ENCODE measurements at regions not wholly inside any gene's neighbourhood (a gene's known extent, or its start where the extent isn't known, plus 50 kb on each side); places are given as distances from the start of the nearest gene placed in this dataset.

- no peak for DNase-seq
- ATAC-seq = no peak
- intact Hi-C loops (cut with DNase I, micrococcal nuclease) = no loop called here
Observed at GRCh38 chr2:41907141-41907540, 140.7 kb upstream of the PKDCC start.

GRCh38 chr2:41907771-41908207 is 140.0 kb upstream of the PKDCC start:
- intact Hi-C loops (cut with DNase I, micrococcal nuclease) = no loop called here
- peak; percentile 86 for ATAC-seq
- no peak for DNase-seq

- intact Hi-C loops (cut with DNase I, micrococcal nuclease) = no loop called here
- no peak for DNase-seq
- ATAC-seq = no peak
Observed at GRCh38 chr2:41908349-41908748, 139.5 kb upstream of the PKDCC start.

- no peak for DNase-seq
- no peak for ATAC-seq
- intact Hi-C loops (cut with DNase I, micrococcal nuclease) = no loop called here
Observed at GRCh38 chr2:41909584-41909983, 138.2 kb upstream of the PKDCC start.

- intact Hi-C loops (cut with DNase I, micrococcal nuclease) = no loop called here
- ATAC-seq (no peak), DNase-seq (no peak)
Observed at GRCh38 chr2:41910126-41910525, 137.7 kb upstream of the PKDCC start.

GRCh38 chr2:41911033-41911432 is 136.8 kb upstream of the PKDCC start:
- no peak for DNase-seq
- intact Hi-C loops (cut with DNase I, micrococcal nuclease) = no loop called here
- ATAC-seq = peak; percentile 88

- DNase-seq (no peak), ATAC-seq (no peak)
- intact Hi-C loops (cut with DNase I, micrococcal nuclease) = no loop called here
Observed at GRCh38 chr2:41912337-41912736, 135.5 kb upstream of the PKDCC start.

- intact Hi-C loops (cut with DNase I, micrococcal nuclease) = no loop called here
- DNase-seq = no peak
- no peak for ATAC-seq
Observed at GRCh38 chr2:41912776-41913175, 135.0 kb upstream of the PKDCC start.

- ATAC-seq (no peak), DNase-seq (no peak)
- intact Hi-C loops (cut with DNase I, micrococcal nuclease) = no loop called here
Observed at GRCh38 chr2:41913311-41913710, 134.5 kb upstream of the PKDCC start.

GRCh38 chr2:41913921-41914609 is 133.8 kb upstream of the PKDCC start:
- intact Hi-C loops (cut with DNase I, micrococcal nuclease) = no loop called here
- ATAC-seq = no peak
- DNase-seq = no peak

GRCh38 chr2:41914936-41915335 is 132.9 kb upstream of the PKDCC start:
- intact Hi-C loops (cut with DNase I, micrococcal nuclease) = no loop called here
- DNase-seq (no peak), ATAC-seq (no peak)

GRCh38 chr2:41916177-41916576 is 131.6 kb upstream of the PKDCC start:
- intact Hi-C loops (cut with DNase I, micrococcal nuclease) = no loop called here
- ATAC-seq (no peak), DNase-seq (no peak)

GRCh38 chr2:41917587-41917986 is 130.2 kb upstream of the PKDCC start:
- intact Hi-C loops (cut with DNase I, micrococcal nuclease) = no loop called here
- no peak for ATAC-seq
- DNase-seq = no peak

- DNase-seq = no peak
- intact Hi-C loops (cut with DNase I, micrococcal nuclease) = no loop called here
- no peak for ATAC-seq
Observed at GRCh38 chr2:41919135-41919534, 128.7 kb upstream of the PKDCC start.

- DNase-seq (no peak), ATAC-seq (no peak)
- intact Hi-C loops (cut with DNase I, micrococcal nuclease) = no loop called here
Observed at GRCh38 chr2:41920181-41920580, 127.6 kb upstream of the PKDCC start.

- intact Hi-C loops (cut with DNase I, micrococcal nuclease) = no loop called here
- DNase-seq (no peak), ATAC-seq (no peak)
Observed at GRCh38 chr2:41920812-41921211, 127.0 kb upstream of the PKDCC start.

- DNase-seq (no peak), ATAC-seq (no peak)
- intact Hi-C loops (cut with DNase I, micrococcal nuclease) = no loop called here
Observed at GRCh38 chr2:41922177-41922576, 125.6 kb upstream of the PKDCC start.

- ATAC-seq (no peak), DNase-seq (no peak)
- intact Hi-C loops (cut with DNase I, micrococcal nuclease) = no loop called here
Observed at GRCh38 chr2:41923156-41923786, 124.5 kb upstream of the PKDCC start.

GRCh38 chr2:41924024-41924423 is 123.8 kb upstream of the PKDCC start:
- DNase-seq (no peak), ATAC-seq (no peak)
- intact Hi-C loops (cut with DNase I, micrococcal nuclease) = no loop called here

- no peak for DNase-seq
- intact Hi-C loops (cut with DNase I, micrococcal nuclease) = no loop called here
- ATAC-seq = peak; percentile 58
Observed at GRCh38 chr2:41924709-41925408, 123.0 kb upstream of the PKDCC start.

All from left colon (tissue), 2 donors.